Muscle of arm (tissue), 1 donor: ENCODE measurements at regions not wholly inside any gene's neighbourhood (a gene's known extent, or its start where the extent isn't known, plus 50 kb on each side); places are given as distances from the start of the nearest gene placed in this dataset.

Source experiments
- DNase-seq: peaks from one replicate; pipeline ENCODE4 v3.0.0-alpha.2; 2013

DNA sequence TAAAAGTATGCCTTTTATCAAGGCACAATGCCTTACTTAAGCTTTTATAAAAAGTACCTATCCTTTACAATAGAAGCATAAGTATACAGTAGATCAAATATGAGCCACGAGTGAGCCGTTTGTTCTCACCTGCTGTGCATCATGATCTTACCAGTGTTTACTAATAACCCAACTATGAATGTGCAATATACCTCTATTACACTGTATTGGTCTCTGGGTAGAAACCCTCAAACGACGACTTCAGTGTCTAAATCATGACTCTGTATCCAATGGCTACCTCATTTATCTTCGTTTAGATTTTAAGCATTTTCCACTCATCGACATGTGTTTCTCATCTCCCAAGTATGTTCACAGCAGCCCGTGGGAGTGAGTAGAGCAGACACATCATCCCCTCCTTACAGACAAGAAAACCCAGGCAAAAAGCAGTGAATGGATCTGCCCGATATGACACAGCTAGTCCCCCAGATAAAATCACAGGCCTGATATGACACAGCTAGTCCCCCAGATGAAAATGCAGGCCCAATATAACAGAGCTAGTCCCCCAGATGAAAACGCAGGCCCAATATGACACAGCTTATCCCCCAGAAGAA is 279.8 kb downstream of the TNS1 start:
- DNase-seq, result peak; percentile 40

DNA sequence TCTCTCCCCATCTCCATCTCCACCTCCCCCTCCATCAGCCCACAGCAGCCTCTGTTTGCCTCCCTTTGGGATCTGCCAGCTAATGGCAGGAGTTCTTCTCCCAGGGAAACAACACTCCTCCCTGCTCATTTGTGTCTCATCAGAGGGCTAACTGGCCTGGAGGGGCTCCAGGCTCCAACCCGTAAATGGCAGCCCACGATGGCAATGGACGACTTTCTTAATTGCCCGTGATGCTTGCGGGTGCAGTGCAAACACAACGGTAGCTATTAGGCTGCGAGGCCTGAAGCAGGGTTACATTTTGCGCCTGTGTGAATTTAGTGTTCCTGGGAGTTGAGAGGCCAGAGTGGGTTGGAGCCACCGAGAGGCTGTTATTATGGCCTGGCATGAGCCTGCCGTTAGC is 285.1 kb downstream of the TNS1 start:
- DNase-seq, result no peak

GRCh38 chr2:217715484-217715883 is 287.3 kb downstream of the TNS1 start:
- DNase-seq, result no peak

GRCh38 chr2:217714287-217714751 is 288.5 kb downstream of the TNS1 start:
- peak; percentile 63 for DNase-seq

DNA sequence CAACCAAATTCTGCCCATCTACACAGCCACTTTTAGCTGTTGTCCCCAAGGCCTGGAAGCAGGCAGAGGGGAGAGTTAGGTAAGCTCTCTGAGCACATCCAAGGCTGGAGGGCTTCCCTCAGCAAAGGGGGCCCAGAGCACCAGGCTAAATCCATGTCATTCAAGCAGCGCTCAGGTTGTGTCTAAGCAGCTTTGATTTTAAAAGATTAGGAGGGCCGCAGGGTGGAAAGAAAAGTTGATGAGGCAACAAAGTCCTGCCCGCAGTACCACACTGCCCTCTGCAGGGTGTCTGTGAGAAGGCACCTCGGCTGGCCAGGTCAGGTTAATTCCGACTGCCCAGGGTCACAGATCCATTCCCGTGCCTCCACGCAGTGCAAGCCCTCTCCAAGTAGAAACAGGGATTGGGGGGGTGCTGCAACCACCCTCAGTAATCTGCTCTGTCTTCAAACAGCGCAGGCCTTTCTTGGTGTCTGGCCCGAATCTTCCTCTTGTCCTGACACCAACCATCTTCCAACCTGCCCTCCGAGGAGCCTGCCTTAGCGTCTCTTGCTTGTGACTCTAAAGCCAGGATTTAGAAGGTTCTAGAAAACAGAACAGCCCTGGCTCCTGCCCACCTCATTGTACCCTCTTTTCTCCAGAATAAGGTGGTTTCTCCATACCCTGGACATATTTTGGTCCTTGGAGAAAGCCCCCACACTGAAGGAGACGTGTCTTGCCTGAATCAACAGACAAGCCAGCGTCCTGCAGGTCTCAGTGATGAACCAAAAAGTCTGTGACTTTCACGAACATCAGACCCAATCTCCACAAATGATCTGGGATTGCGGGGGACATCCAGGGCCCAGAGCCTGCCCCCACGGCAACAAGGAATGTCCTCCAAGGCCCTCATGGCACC is 289.2 kb downstream of the TNS1 start:
- peak; percentile 85 for DNase-seq

GRCh38 chr2:217712431-217712830 is 290.4 kb downstream of the TNS1 start:
- no peak for DNase-seq

DNA sequence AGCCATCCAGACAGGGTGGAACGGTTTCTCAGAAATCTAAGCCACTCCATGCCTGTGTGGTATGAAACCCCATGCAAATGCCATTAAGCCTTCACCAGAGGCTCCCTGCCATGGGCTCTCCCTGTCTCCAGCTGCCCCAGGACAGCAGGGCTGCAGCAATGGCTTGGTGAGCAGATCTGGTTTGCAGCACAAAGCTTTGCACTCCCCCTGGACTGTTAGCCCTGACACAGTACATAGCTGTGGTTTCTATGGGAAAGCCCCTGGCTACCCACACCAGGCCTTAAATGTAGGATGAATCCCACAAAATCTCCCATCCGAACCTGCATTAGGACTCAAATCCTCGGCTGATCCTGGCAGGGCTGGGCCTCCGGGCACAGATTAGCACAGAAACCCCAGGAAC is 291.6 kb downstream of the TNS1 start:
- DNase-seq, result no peak

GRCh38 chr2:217710211-217710765 is 292.5 kb downstream of the TNS1 start:
- no peak for DNase-seq

- DNase-seq, result peak; percentile 44
Observed at GRCh38 chr2:217709478-217710210, 293.2 kb downstream of the TNS1 start.

GRCh38 chr2:217707131-217707611 is 295.6 kb downstream of the TNS1 start:
- peak; percentile 65 for DNase-seq

GRCh38 chr2:217706513-217706912 is 296.3 kb downstream of the TNS1 start:
- DNase-seq, result no peak

DNA sequence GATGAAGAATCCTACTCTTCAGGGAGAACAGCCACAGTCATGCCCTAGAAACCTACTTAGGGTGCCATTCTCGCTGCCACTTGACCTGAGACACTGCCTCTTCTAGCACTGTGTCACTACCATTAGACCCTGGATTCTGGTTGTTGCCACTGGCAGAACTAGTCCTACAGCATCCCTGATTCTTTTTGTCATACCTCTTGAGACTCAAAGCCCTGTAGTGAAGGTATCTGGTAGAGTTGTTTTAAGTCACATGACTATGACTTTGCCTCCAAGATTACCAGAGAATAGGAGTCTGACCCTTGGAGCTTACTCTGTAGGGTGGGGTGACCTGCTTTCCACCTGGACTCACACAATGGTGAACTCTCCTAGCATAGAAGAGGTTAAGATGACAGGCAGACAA is 296.7 kb downstream of the TNS1 start:
- DNase-seq, result no peak

DNA sequence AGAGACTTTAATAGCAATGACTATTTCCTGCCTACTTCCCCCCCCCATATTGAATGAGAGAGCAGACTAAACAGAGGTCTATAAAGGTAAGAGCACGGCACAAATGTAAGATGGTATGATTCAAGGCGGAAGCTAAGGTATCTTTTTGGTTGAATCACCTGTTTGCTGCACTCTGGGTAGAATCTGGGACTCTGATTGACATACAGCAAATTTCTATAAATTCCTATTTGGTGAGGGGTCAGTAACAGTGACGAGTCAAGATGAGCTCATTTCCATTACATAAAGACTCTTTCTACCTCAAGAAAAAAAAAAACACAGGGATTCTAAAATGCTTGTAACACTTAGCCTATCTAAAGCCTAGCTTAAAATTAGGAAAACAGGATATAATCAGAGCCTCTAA is 297.3 kb downstream of the TNS1 start:
- DNase-seq, result no peak

- DNase-seq, result no peak
Observed at GRCh38 chr2:217703999-217704398, 298.8 kb downstream of the TNS1 start.

DNA sequence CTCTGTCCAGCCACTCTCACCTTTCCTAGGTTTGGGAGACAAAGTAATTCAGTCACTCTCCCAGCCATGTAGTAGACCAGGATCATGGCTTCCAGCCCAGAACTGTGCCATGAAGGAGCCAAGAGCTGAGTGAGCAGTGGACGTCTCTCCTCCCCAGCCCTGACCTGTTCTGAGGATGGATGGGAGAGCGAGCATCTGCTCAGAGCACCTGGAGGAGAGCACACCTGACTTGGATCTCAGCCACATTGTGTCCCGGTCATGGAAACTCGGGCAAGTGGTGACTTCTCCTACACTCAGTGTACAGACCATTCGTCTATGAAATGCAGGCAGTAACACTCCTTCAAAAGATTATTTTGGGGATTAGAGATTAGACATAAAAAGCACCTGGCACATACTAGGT is 299.7 kb downstream of the TNS1 start:
- no peak for DNase-seq

DNA sequence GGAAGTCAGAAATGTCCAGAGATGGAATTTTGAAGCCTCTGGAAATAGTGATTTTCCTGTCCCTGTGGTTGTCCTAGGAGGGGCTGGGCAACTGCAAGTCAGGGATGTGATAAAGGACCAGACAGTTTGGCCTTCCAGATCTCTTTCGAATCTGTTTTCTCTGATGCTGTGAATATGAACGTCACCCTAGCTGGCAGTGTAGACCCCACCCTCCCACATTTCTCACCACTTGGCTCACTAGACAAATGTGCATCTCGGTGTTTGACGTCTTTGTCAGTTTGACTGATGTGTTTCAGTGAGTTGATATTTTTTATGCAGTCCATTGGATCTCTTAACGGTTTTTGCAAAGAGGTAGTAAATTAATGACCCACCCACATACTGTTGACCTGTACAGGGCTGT is 301.2 kb downstream of the TNS1 start:
- no peak for DNase-seq

DNA sequence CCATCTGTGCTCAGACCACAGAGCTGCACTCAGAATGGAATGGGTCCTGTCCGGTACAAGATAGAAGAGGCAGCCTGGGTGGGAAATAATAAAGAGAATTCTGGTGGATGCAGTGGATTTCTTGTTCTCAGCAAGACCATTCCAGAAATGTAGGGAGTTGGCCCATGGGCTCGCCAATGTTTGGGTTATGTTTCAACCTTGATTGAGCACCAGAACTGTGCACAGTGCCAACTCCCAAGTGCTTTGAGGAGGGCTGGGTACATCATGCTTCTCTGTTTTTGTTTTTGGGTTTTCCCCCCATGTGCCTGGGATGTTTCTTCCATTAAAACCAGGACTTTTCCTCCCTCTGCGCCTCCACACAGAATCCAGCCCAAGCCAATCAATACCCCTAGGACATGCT is 304.1 kb downstream of the TNS1 start:
- no peak for DNase-seq

- no peak for DNase-seq
Observed at GRCh38 chr2:217695033-217695520, 307.7 kb downstream of the TNS1 start.

GRCh38 chr2:217694291-217694690 is 308.5 kb downstream of the TNS1 start:
- no peak for DNase-seq

- DNase-seq, result no peak
Observed at GRCh38 chr2:217693363-217693762, 309.4 kb downstream of the TNS1 start.

GRCh38 chr2:217691920-217692666 is 310.7 kb downstream of the TNS1 start:
- DNase-seq, result no peak
